IMR-90 (cell line): ENCODE measurements at regions not wholly inside any gene's neighbourhood (a gene's known extent, or its start where the extent isn't known, plus 50 kb on each side); places are given as distances from the start of the nearest gene placed in this dataset.

ENCODE experiments used
- ATAC-seq: fragments of 200-7000 bp; cut with Tn5 transposase; 2 replicates; pipeline ENCODE4 v1.9.1; 2020; ENCODE audit warnings: low read depth, mild to moderate bottlenecking, moderate library complexity
- BruUV-seq: library from RNA; stranded (reverse); fragments of 400-500 nt; replicated peaks from 2 replicates; lab custom pipeline; 2021; lab: Mats Ljungman, UMichigan
- CTCF ChIA-PET: fragments of 300-600 bp; formaldehyde crosslinking; extraction: SDS; loops from one replicate; lab custom pipeline; 2021; ENCODE audit warnings: antibody characterized with exemption; lab: Yijun Ruan, JAX
- POLR2A ChIA-PET: fragments of 300-600 bp; sonication (Branson Sonifier 250); formaldehyde crosslinking; loops from one replicate; lab custom pipeline; 2022; ENCODE audit warnings: antibody characterized with exemption; ENCODE audit not compliant: unreplicated experiment; lab: Charles Lee
- DNase-seq: peaks from one replicate; pipeline ENCODE4 v3.0.0; 2013
- H2AFZ ChIP-seq: replicated peaks from 2 replicates; pipeline ENCODE3; 2013; ENCODE audit warnings: low read length, mild to moderate bottlenecking; ENCODE audit not compliant: poor library complexity
- H2AK5ac ChIP-seq: 2 replicates; pipeline ENCODE4 v1.6.1; 2013; ENCODE audit warnings: low read depth, low read length, inconsistent platforms
- H2AK9ac ChIP-seq: replicated peaks from 2 replicates; pipeline ENCODE3; 2013; ENCODE audit warnings: mild to moderate bottlenecking, low read depth, low read length, moderate library complexity; ENCODE audit not compliant: poor library complexity
- H2BK120ac ChIP-seq: 2 replicates; pipeline ENCODE4 v1.6.1; 2013; ENCODE audit warnings: low read depth, low read length, inconsistent platforms
- H2BK15ac ChIP-seq: 3 replicates; pipeline ENCODE4 v1.6.1; 2013; ENCODE audit warnings: low read depth, low read length, inconsistent platforms
- H2BK20ac ChIP-seq: 2 replicates; pipeline ENCODE4 v1.6.1; 2013; ENCODE audit warnings: low read depth, mild to moderate bottlenecking, inconsistent platforms, low read length, moderate library complexity
- H2BK5ac ChIP-seq: 2 replicates; pipeline ENCODE4 v1.6.1; 2013; ENCODE audit warnings: mild to moderate bottlenecking, low read depth, low read length, inconsistent platforms; ENCODE audit not compliant: poor library complexity, severe bottlenecking
- H3K14ac ChIP-seq: replicated peaks from 2 replicates; pipeline ENCODE4 v1.6.1; 2013; ENCODE audit warnings: low read depth, low read length, inconsistent platforms
- H3K18ac ChIP-seq: 2 replicates; pipeline ENCODE4 v1.6.1; 2013; ENCODE audit warnings: low read depth, low read length, control low read depth
- H3K23ac ChIP-seq: 2 replicates; pipeline ENCODE4 v1.6.1; 2013; ENCODE audit warnings: low read depth, low read length, inconsistent platforms
- H3K27ac ChIP-seq: 2 replicates; pipeline ENCODE4 v1.5.1; 2013; ENCODE audit warnings: mild to moderate bottlenecking, control low read depth, low read length; ENCODE audit not compliant: insufficient read depth
- H3K27me3 ChIP-seq: 2 replicates; pipeline ENCODE4 v1.6.1; 2013; ENCODE audit warnings: low read length; ENCODE audit not compliant: control insufficient read depth, insufficient read depth
- H3K36me3 ChIP-seq: 2 replicates; pipeline ENCODE4 v1.6.1; 2013; ENCODE audit warnings: low read length, mixed read lengths; ENCODE audit not compliant: control insufficient read depth, insufficient read depth
- H3K4ac ChIP-seq: 2 replicates; pipeline ENCODE4 v1.6.1; 2013; ENCODE audit warnings: low read depth, low read length, inconsistent platforms
- H3K4me1 ChIP-seq: 2 replicates; pipeline ENCODE4 v1.6.1; 2013; ENCODE audit warnings: low read length, mixed read lengths; ENCODE audit not compliant: control insufficient read depth, insufficient read depth
- H3K4me2 ChIP-seq: 2 replicates; pipeline ENCODE4 v1.6.1; 2013; ENCODE audit warnings: low read depth, mild to moderate bottlenecking, control low read depth, low read length, moderate library complexity
- H3K4me3 ChIP-seq: 2 replicates; pipeline ENCODE4 v1.5.1; 2013; ENCODE audit warnings: low read depth, mild to moderate bottlenecking, control low read depth, low read length, moderate library complexity; ENCODE audit not compliant: insufficient read depth
- H3K56ac ChIP-seq: 2 replicates; pipeline ENCODE4 v1.6.1; 2013; ENCODE audit warnings: low read length, inconsistent platforms; ENCODE audit not compliant: insufficient read depth; ENCODE audit errors: extremely low read depth
- H3K79me1 ChIP-seq, 2 experiments: 2 replicates each; pipeline ENCODE4 v1.6.1; 2013; ENCODE audit warnings: low read length in 2 of 2, inconsistent platforms in 1 of 2, low read depth in 1 of 2
- H3K9ac ChIP-seq: 2 replicates; pipeline ENCODE4 v1.6.1; 2013; ENCODE audit warnings: low read depth, low read length, control low read depth
- H3K9me1 ChIP-seq: 2 replicates; pipeline ENCODE4 v1.6.1; 2013; ENCODE audit warnings: low read length, inconsistent platforms; ENCODE audit not compliant: insufficient read depth
- H3K9me3 ChIP-seq: 2 replicates; pipeline ENCODE4 v1.6.1; 2013; ENCODE audit warnings: low read length; ENCODE audit not compliant: control insufficient read depth, insufficient read depth
- H4K20me1 ChIP-seq: 2 replicates; pipeline ENCODE4 v1.6.1; 2013; ENCODE audit warnings: low read length, inconsistent platforms; ENCODE audit not compliant: insufficient read depth
- H4K5ac ChIP-seq: 2 replicates; pipeline ENCODE4 v1.6.1; 2013; ENCODE audit warnings: mild to moderate bottlenecking, low read depth, low read length, control low read depth
- H4K8ac ChIP-seq, 2 experiments: 2 replicates each; pipeline ENCODE4 v1.6.1; 2013; ENCODE audit warnings: low read depth in 2 of 2, low read length in 2 of 2, control low read depth in 1 of 2, inconsistent platforms in 1 of 2
- H4K91ac ChIP-seq: 2 replicates; pipeline ENCODE4 v1.6.1; 2013; ENCODE audit warnings: low read depth, low read length, inconsistent platforms; ENCODE audit not compliant: insufficient read depth
- CEBPB ChIP-seq: IDR thresholded peaks from 2 replicates; pipeline ENCODE4 v1.6.1; 2012; ENCODE audit warnings: low read depth, low read length, improper control_type of control experiment
- CHD1 ChIP-seq: IDR thresholded peaks from 2 replicates; pipeline ENCODE4 v1.6.1; 2012; ENCODE audit warnings: low read depth, low read length, improper control_type of control experiment
- NFE2L2 ChIP-seq: fragments of 150-350 bp; IDR thresholded peaks from 2 replicates; pipeline ENCODE4 v1.6.1; 2016; ENCODE audit warnings: low read depth, mild to moderate bottlenecking, low read length
- RFX5 ChIP-seq: IDR thresholded peaks from 2 replicates; pipeline ENCODE4 v1.8.0; 2012; ENCODE audit warnings: low read depth, mild to moderate bottlenecking, low read length, moderate library complexity
- dilution Hi-C: fragments of 300-500 bp; cut with HindIII; formaldehyde crosslinking; loops from one replicate; pipeline ENCODE4 v1.14.3; 2018; ENCODE audit warnings: low sequenced_read_pairs; ENCODE audit not compliant: unreplicated experiment
- in situ Hi-C: fragments of 300-500 bp; cut with MboI; formaldehyde crosslinking; loops from 3 replicates; pipeline ENCODE4 v1.14.3; 2019; ENCODE audit warnings: low sequenced_read_pairs, inconsistent platforms, mixed read lengths
- intact Hi-C: fragments of 100-400 bp; cut with micrococcal nuclease; formaldehyde crosslinking; loops from 2 replicates; pipeline ENCODE4 v1.10.0; 2022

- TF ChIP-seq RFX5 (no peak), CEBPB (no peak), NFE2L2 (no peak), CHD1 (no peak)
Observed at GRCh38 chr1:72896256-72896655, 613.9 kb upstream of the NEGR1 start.

More at GRCh38 chr1:72896256-72896655, 613.9 kb upstream of the NEGR1 start:
- no peak overlapping the region for H2AFZ ChIP-seq
- POLR2A ChIA-PET = no interaction called here
- H3K9me3 ChIP-seq = no peaks in the 10 kb centered on the region
- H4K20me1 ChIP-seq = no peaks in the 10 kb centered on the region
- H3K23ac ChIP-seq = no peak overlapping the region
- no peak overlapping the region for H3K4me3 ChIP-seq
- H3K9ac ChIP-seq = no peak overlapping the region
- intact Hi-C loops (no loop called here), in situ Hi-C loops (no loop called here), dilution Hi-C loops (no loop called here)
- no peak overlapping the region for H3K4me2 ChIP-seq
- no peak overlapping the region for H3K27ac ChIP-seq
- H3K56ac ChIP-seq = no peak overlapping the region
- no peak overlapping the region for H4K91ac ChIP-seq
- H3K27me3 ChIP-seq = no peaks in the 10 kb centered on the region
- H3K18ac ChIP-seq = no peak overlapping the region
- ATAC-seq = no peak
- no peaks in the 10 kb centered on the region for H3K79me1 ChIP-seq
- H3K9me1 ChIP-seq = no peaks in the 10 kb centered on the region
- H3K4ac ChIP-seq = no peak overlapping the region
- no peak for DNase-seq
- no peak overlapping the region for H4K5ac ChIP-seq
- H3K36me3 ChIP-seq = no peaks in the 10 kb centered on the region
- H2BK20ac ChIP-seq = no peak overlapping the region
- no peak overlapping the region for H2BK5ac ChIP-seq
- no TSS peak for BruUV-seq
- H2BK120ac ChIP-seq = no peak overlapping the region
- H3K4me1 ChIP-seq = no peaks in the 10 kb centered on the region
- H2BK15ac ChIP-seq = no peak overlapping the region
- no peak overlapping the region for H4K8ac ChIP-seq
- no peak overlapping the region for H2AK5ac ChIP-seq
- H2AK9ac ChIP-seq = no peak overlapping the region
- CTCF ChIA-PET = no interaction called here
- H3K14ac ChIP-seq = no peak overlapping the region
